ENCODE measurements at regions not wholly inside any gene's neighbourhood (a gene's known extent, or its start where the extent isn't known, plus 50 kb on each side); places are given as distances from the start of the nearest gene placed in this dataset.

- no peak for TF ChIP-seq CTCF (IDR thresholded peaks at IDR 0.05; ENCODE audit: low read depth, low read length)
- no peak overlapping the region for H3K4me3 ChIP-seq (replicated peaks in 1 of 2; ENCODE audit: low read depth in 2 of 2, low read length in 2 of 2)
- no peak for DNase-seq (ENCODE audit: low read depth in 2 of 2)
Observed at GRCh38 chr3:64763980-64764379, 76.2 kb upstream of the ADAMTS9 start.

GRCh38 chr3:64761729-64762128 is 73.9 kb upstream of the ADAMTS9 start:
- no peak overlapping the region for H3K4me3 ChIP-seq (replicated peaks in 1 of 2; ENCODE audit: low read depth in 2 of 2, low read length in 2 of 2)
- no peak for DNase-seq (ENCODE audit: low read depth in 2 of 2)
- no peak for TF ChIP-seq CTCF (IDR thresholded peaks at IDR 0.05; ENCODE audit: low read depth, low read length)

- DNase-seq (ENCODE audit: low read depth in 2 of 2), result no peak
- no peak overlapping the region for H3K4me3 ChIP-seq (replicated peaks in 1 of 2; ENCODE audit: low read depth in 2 of 2, low read length in 2 of 2)
- TF ChIP-seq CTCF (IDR thresholded peaks at IDR 0.05; ENCODE audit: low read depth, low read length), result no peak
Observed at GRCh38 chr3:64760258-64760657, 72.5 kb upstream of the ADAMTS9 start.

GRCh38 chr3:64759811-64760210 is 72.0 kb upstream of the ADAMTS9 start:
- peak in 1 of 2 donors; percentile 31 for DNase-seq (ENCODE audit: low read depth in 2 of 2)
- no peak for TF ChIP-seq CTCF (IDR thresholded peaks at IDR 0.05; ENCODE audit: low read depth, low read length)
- H3K4me3 ChIP-seq (replicated peaks in 1 of 2; ENCODE audit: low read depth in 2 of 2, low read length in 2 of 2), result no peak overlapping the region

GRCh38 chr3:64756398-64756986 is 68.7 kb upstream of the ADAMTS9 start:
- no peak for TF ChIP-seq CTCF (IDR thresholded peaks at IDR 0.05; ENCODE audit: low read depth, low read length)
- DNase-seq (ENCODE audit: low read depth in 2 of 2), result no peak
- H3K4me3 ChIP-seq (replicated peaks in 1 of 2; ENCODE audit: low read depth in 2 of 2, low read length in 2 of 2), result no peak overlapping the region

GRCh38 chr3:64748244-64748904 is 60.6 kb upstream of the ADAMTS9 start:
- TF ChIP-seq CTCF (IDR thresholded peaks at IDR 0.05; ENCODE audit: low read depth, low read length), result no peak
- no peak overlapping the region for H3K4me3 ChIP-seq (replicated peaks in 1 of 2; ENCODE audit: low read depth in 2 of 2, low read length in 2 of 2)
- DNase-seq (ENCODE audit: low read depth in 2 of 2), result no peak
